ENCODE measurements at regions not wholly inside any gene's neighbourhood (a gene's known extent, or its start where the extent isn't known, plus 50 kb on each side); places are given as distances from the start of the nearest gene placed in this dataset.

DNA sequence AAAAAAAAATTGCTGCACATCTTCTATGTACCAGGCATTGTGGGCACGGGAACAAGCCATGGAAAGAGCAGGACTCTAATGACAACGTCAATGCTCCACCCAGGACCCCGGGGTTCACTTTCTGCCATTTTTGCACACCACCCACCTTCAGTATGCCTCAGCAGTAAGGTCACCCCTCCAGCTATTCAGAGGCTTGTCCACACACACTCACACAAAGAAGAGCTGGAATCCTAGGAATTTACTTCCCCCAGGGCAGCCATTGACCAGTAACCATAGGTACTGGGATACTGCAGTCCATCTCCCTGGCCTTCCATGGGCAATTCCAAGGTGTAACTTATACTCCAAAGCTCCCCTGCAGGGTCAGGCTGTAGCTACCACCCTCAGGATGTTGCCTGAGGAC, 170.8 kb downstream of the SUCLG1 start:
- Histone ChIP-seq H2AFZ (ENCODE audit: low read length) (no peak overlapping the region), H3K27me3 (ENCODE audit: insufficient read depth, low read length) (no peaks in the 10 kb centered on the region), H3K9ac (ENCODE audit: low read length) (no peak overlapping the region), H3K79me2 (ENCODE audit: insufficient read depth, low read length) (no peaks in the 10 kb centered on the region), H3K4me3 (ENCODE audit: low read depth, low read length, poor library complexity, severe bottlenecking) (no peak overlapping the region), H3K9me2 (ENCODE audit: low read depth, low read length) (no peaks in the 10 kb centered on the region), H3K4me2 (ENCODE audit: low read length) (no peak overlapping the region), H3F3A (ENCODE audit: insufficient read depth, low read length) (no peaks in the 10 kb centered on the region), H3K27ac (ENCODE audit: low read depth, low read length, poor library complexity, severe bottlenecking) (no peak overlapping the region), H3K4me1 (ENCODE audit: insufficient read depth, low read length, severe bottlenecking) (no peaks in the 10 kb centered on the region), H4K20me1 (ENCODE audit: insufficient read depth, low read length) (no peaks in the 10 kb centered on the region), H3K36me3 (ENCODE audit: insufficient read depth, low read length) (no peaks in the 10 kb centered on the region), H3K9me3 (ENCODE audit: low read length) (no peaks in the 10 kb centered on the region)
- TF ChIP-seq, protein P1, sequence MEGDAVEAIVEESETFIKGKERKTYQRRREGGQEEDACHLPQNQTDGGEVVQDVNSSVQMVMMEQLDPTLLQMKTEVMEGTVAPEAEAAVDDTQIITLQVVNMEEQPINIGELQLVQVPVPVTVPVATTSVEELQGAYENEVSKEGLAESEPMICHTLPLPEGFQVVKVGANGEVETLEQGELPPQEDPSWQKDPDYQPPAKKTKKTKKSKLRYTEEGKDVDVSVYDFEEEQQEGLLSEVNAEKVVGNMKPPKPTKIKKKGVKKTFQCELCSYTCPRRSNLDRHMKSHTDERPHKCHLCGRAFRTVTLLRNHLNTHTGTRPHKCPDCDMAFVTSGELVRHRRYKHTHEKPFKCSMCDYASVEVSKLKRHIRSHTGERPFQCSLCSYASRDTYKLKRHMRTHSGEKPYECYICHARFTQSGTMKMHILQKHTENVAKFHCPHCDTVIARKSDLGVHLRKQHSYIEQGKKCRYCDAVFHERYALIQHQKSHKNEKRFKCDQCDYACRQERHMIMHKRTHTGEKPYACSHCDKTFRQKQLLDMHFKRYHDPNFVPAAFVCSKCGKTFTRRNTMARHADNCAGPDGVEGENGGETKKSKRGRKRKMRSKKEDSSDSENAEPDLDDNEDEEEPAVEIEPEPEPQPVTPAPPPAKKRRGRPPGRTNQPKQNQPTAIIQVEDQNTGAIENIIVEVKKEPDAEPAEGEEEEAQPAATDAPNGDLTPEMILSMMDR (IDR thresholded peaks at IDR 0.05; ENCODE audit: low read length) = no peak
- no peak for TF ChIP-seq EZH2 (IDR thresholded peaks at IDR 0.05; ENCODE audit: borderline replicate concordance, low read length)

DNA sequence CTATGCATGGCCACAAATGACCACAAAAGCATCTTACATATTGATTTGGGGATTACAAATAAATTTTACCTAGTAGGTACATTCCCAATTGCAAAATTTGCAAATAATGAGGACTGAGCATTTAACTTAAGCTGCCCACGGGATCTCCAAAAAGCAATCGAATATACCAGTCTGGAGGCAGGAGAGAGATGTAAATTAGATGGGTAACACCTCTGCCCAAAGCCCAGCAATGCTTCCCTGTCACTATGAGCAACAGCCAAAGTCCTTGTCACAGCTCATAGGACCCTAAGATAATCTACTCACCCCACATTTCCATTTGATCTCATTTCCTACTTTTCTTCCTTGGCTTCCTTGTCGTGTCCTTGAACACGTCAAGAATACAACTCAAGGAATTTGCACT, 172.2 kb downstream of the SUCLG1 start:
- H4K20me1 ChIP-seq (ENCODE audit: insufficient read depth, low read length) = no peaks in the 10 kb centered on the region
- no peak for TF ChIP-seq EZH2 (IDR thresholded peaks at IDR 0.05; ENCODE audit: borderline replicate concordance, low read length)
- TF ChIP-seq, protein P1 (IDR thresholded peaks at IDR 0.05; ENCODE audit: low read length) = no peak
- H3K9me3 ChIP-seq (ENCODE audit: low read length) = no peaks in the 10 kb centered on the region
- no peak overlapping the region for H3K27ac ChIP-seq (ENCODE audit: low read depth, low read length, poor library complexity, severe bottlenecking)
- no peaks in the 10 kb centered on the region for H3K4me1 ChIP-seq (ENCODE audit: insufficient read depth, low read length, severe bottlenecking)
- H3K9me2 ChIP-seq (ENCODE audit: low read depth, low read length) = no peaks in the 10 kb centered on the region
- no peaks in the 10 kb centered on the region for H3K27me3 ChIP-seq (ENCODE audit: insufficient read depth, low read length)
- H3K4me3 ChIP-seq (ENCODE audit: low read depth, low read length, poor library complexity, severe bottlenecking) = no peak overlapping the region
- H3K79me2 ChIP-seq (ENCODE audit: insufficient read depth, low read length) = no peaks in the 10 kb centered on the region
- no peaks in the 10 kb centered on the region for H3F3A ChIP-seq (ENCODE audit: insufficient read depth, low read length)
- no peak overlapping the region for H2AFZ ChIP-seq (ENCODE audit: low read length)
- H3K36me3 ChIP-seq (ENCODE audit: insufficient read depth, low read length) = no peaks in the 10 kb centered on the region
- H3K9ac ChIP-seq (ENCODE audit: low read length) = no peak overlapping the region
- no peak overlapping the region for H3K4me2 ChIP-seq (ENCODE audit: low read length)

DNA sequence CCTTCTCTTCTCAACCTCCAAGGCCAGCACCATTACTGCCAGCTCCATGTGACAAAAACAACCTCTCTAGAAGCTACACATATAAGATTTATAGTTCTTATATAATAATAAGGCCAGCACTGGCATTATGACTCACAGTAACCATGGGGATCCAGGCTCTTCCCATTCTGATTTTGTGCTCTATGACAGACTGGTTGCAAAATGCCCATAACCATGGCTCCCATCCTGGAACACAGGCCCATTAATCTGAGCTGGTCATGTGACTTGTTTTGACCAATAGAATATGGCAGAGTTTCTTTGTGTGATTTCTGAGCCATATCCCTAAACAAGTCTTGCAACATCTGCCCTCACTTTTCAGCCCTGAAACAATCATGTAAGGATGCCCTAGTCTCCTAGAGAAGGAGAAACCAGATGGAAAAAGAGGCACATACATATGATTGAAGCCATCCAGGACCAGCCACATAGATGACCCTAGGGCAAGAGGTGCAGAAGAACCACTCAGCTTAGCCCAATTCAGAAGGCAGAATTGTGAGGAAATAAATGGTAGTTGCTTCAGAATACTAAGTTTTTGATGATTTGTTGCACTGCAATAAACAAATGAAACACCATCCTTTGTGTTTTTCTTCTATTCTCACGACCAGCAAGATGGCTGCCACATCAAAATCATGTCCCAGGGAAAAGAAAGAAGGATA, 173.9 kb downstream of the SUCLG1 start:
- H3K9ac ChIP-seq (ENCODE audit: low read length) = no peak overlapping the region
- no peak overlapping the region for H3K4me2 ChIP-seq (ENCODE audit: low read length)
- no peak overlapping the region for H2AFZ ChIP-seq (ENCODE audit: low read length)
- H3K9me3 ChIP-seq (ENCODE audit: low read length) = no peaks in the 10 kb centered on the region
- no peaks in the 10 kb centered on the region for H3K79me2 ChIP-seq (ENCODE audit: insufficient read depth, low read length)
- H3K27ac ChIP-seq (ENCODE audit: low read depth, low read length, poor library complexity, severe bottlenecking) = no peak overlapping the region
- no peaks in the 10 kb centered on the region for H3K27me3 ChIP-seq (ENCODE audit: insufficient read depth, low read length)
- no peaks in the 10 kb centered on the region for H3K9me2 ChIP-seq (ENCODE audit: low read depth, low read length)
- no peaks in the 10 kb centered on the region for H3K36me3 ChIP-seq (ENCODE audit: insufficient read depth, low read length)
- H3K4me1 ChIP-seq (ENCODE audit: insufficient read depth, low read length, severe bottlenecking) = no peaks in the 10 kb centered on the region
- H4K20me1 ChIP-seq (ENCODE audit: insufficient read depth, low read length) = no peaks in the 10 kb centered on the region
- no peak for TF ChIP-seq EZH2 (IDR thresholded peaks at IDR 0.05; ENCODE audit: borderline replicate concordance, low read length)
- TF ChIP-seq, protein P1 (IDR thresholded peaks at IDR 0.05; ENCODE audit: low read length) = no peak
- no peak overlapping the region for H3K4me3 ChIP-seq (ENCODE audit: low read depth, low read length, poor library complexity, severe bottlenecking)
- H3F3A ChIP-seq (ENCODE audit: insufficient read depth, low read length) = no peaks in the 10 kb centered on the region
